ENCODE measurements at regions not wholly inside any gene's neighbourhood (a gene's known extent, or its start where the extent isn't known, plus 50 kb on each side); places are given as distances from the start of the nearest gene placed in this dataset.

DNA sequence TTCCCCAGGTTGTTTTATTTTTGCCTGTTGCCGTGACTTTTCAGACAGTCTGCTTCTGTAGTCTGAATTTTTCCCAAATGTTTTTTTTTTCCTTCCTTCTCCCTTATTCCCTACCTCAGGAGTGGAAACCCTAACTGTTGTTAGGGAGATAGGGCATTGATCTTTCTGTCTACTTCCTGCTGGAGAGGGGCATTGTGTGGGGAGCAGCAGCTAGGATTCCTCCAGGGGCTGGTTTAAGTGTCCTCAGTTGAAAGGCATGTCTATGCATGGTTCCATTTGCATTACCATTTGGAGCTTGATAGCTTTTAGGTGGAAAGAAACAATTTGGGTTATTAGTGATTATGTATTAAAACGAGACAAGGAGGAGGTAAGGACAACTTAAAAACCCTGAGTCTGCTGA, 383.9 kb downstream of the DCAF12L2 start:
- no peak overlapping the region for H3K27ac Mint-ChIP-seq (ENCODE audit: unreplicated experiment)
- no peaks in the 10 kb centered on the region for H3K4me1 Mint-ChIP-seq (ENCODE audit: low read depth)
- H3K36me3 Mint-ChIP-seq (ENCODE audit: low read depth), result no peaks in the 10 kb centered on the region
- H3K4me3 Mint-ChIP-seq (ENCODE audit: unreplicated experiment), result no peak overlapping the region
- peaks cover 9% of the 10 kb centered on the region for H3K9me3 Mint-ChIP-seq (ENCODE audit: low read depth)
- TF ChIP-seq, protein P1, sequence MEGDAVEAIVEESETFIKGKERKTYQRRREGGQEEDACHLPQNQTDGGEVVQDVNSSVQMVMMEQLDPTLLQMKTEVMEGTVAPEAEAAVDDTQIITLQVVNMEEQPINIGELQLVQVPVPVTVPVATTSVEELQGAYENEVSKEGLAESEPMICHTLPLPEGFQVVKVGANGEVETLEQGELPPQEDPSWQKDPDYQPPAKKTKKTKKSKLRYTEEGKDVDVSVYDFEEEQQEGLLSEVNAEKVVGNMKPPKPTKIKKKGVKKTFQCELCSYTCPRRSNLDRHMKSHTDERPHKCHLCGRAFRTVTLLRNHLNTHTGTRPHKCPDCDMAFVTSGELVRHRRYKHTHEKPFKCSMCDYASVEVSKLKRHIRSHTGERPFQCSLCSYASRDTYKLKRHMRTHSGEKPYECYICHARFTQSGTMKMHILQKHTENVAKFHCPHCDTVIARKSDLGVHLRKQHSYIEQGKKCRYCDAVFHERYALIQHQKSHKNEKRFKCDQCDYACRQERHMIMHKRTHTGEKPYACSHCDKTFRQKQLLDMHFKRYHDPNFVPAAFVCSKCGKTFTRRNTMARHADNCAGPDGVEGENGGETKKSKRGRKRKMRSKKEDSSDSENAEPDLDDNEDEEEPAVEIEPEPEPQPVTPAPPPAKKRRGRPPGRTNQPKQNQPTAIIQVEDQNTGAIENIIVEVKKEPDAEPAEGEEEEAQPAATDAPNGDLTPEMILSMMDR (IDR thresholded peaks at IDR 0.05), result no peak
- DNase-seq (ENCODE audit: low spot score), result no peak
- H3K27me3 Mint-ChIP-seq (ENCODE audit: low read depth), result no peaks in the 10 kb centered on the region

DNA sequence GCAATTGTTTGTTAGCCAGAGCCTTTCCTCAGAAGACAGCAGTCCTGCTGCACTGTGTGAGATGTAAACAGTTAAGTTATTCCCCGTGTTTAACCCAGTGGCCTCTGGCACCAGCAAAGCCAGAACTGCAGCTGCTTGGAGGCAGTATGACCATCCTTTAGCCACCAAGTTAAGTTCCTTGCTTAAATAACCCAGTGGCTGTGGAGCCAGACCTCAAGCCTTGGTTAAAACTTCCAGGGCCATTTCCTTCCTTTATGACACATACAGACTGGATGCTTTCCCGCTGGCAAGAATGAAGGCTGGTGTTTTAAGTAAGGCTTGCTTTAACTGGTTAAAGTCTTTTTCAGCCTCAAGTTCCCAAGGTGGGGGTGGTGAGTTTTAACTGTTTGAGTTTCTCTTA, 379.8 kb downstream of the DCAF12L2 start:
- Mint-ChIP-seq H3K27ac (ENCODE audit: unreplicated experiment) (no peak overlapping the region), H3K9me3 (ENCODE audit: low read depth) (peaks cover 19% of the 10 kb centered on the region), H3K4me1 (ENCODE audit: low read depth) (no peaks in the 10 kb centered on the region), H3K36me3 (ENCODE audit: low read depth) (no peaks in the 10 kb centered on the region), H3K27me3 (ENCODE audit: low read depth) (no peaks in the 10 kb centered on the region), H3K4me3 (ENCODE audit: unreplicated experiment) (no peak overlapping the region)
- TF ChIP-seq, protein P1 (IDR thresholded peaks at IDR 0.05), result no peak
- no peak for DNase-seq (ENCODE audit: low spot score)

DNA sequence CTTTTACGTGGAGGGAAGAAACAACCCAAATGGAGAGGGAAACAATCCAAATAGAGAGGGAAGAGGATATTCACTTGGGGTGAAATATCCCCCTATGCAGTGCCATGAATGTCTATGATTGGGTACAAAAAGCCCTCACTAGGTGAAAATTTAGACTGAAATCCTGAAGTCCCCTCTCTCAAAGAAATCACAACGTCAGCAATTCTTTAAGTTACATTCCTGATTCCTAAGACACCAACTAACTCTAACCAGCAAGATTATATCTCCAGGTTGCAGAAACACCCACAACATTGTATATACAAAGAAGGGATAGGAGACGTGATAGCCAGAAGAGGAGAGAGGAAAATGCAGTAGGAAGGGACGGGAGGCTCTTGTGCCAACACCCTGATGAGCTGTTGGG, 374.3 kb downstream of the DCAF12L2 start:
- TF ChIP-seq, protein P1 (IDR thresholded peaks at IDR 0.05), result no peak
- no peak for DNase-seq (ENCODE audit: low spot score)
- no peaks in the 10 kb centered on the region for H3K27me3 Mint-ChIP-seq (ENCODE audit: low read depth)
- no peak overlapping the region for H3K4me3 Mint-ChIP-seq (ENCODE audit: unreplicated experiment)
- no peak overlapping the region for H3K27ac Mint-ChIP-seq (ENCODE audit: unreplicated experiment)
- H3K36me3 Mint-ChIP-seq (ENCODE audit: low read depth), result no peaks in the 10 kb centered on the region
- peaks cover 31% of the 10 kb centered on the region for H3K9me3 Mint-ChIP-seq (ENCODE audit: low read depth)
- H3K4me1 Mint-ChIP-seq (ENCODE audit: low read depth), result no peaks in the 10 kb centered on the region

DNA sequence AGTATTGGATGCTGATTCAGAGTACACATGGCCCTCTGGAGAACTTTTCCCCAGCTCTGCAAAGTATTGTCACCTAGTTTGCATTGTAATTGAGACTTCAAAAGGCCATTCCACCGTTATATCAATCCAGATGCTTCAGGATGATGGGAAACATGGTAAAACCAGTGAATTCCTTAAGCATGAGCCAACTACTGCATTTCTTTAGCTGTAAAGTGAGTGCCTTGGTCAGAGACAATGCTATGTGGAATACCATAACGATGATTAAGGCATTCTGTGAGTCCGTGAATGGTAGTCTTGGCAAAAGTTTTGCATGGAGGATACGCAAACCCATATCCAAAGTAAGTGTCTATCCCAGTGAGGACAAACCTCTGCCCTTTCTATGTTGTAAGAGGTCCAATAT, 355.2 kb downstream of the DCAF12L2 start:
- Mint-ChIP-seq H3K27ac (ENCODE audit: unreplicated experiment) (no peak overlapping the region), H3K27me3 (ENCODE audit: low read depth) (no peaks in the 10 kb centered on the region), H3K9me3 (ENCODE audit: low read depth) (peaks cover 36% of the 10 kb centered on the region), H3K36me3 (ENCODE audit: low read depth) (no peaks in the 10 kb centered on the region), H3K4me1 (ENCODE audit: low read depth) (no peaks in the 10 kb centered on the region), H3K4me3 (ENCODE audit: unreplicated experiment) (no peak overlapping the region)
- TF ChIP-seq, protein P1 (IDR thresholded peaks at IDR 0.05), result no peak
- DNase-seq (ENCODE audit: low spot score), result no peak

DNA sequence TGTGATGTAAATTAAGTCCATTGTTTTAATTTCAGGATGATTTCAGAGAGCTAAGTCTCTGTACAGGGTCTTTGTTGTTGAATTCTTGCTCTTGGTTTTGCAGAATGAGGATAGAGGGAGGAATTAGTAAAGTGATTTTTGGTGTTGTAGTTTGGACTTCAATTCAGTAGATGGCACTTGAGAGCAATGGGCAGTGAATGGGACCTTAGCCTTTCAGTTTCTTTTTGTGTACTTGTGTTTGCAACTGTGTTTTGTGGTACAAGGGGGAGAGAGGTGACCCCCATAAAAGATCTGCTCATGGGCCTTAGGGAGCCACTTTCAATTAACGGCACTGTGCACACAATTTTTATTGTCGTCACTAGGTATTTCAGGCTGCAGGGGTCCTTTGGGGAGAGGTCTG, 340.0 kb downstream of the DCAF12L2 start:
- H3K4me1 Mint-ChIP-seq (ENCODE audit: low read depth), result no peaks in the 10 kb centered on the region
- H3K9me3 Mint-ChIP-seq (ENCODE audit: low read depth), result peaks cover 54% of the 10 kb centered on the region
- TF ChIP-seq, protein P1 (IDR thresholded peaks at IDR 0.05), result no peak
- H3K27me3 Mint-ChIP-seq (ENCODE audit: low read depth), result no peaks in the 10 kb centered on the region
- H3K36me3 Mint-ChIP-seq (ENCODE audit: low read depth), result no peaks in the 10 kb centered on the region
- H3K4me3 Mint-ChIP-seq (ENCODE audit: unreplicated experiment), result no peak overlapping the region
- no peak for DNase-seq (ENCODE audit: low spot score)
- no peak overlapping the region for H3K27ac Mint-ChIP-seq (ENCODE audit: unreplicated experiment)

Data from chondrocyte (in vitro differentiated cells).